GM23248 (cell line): ENCODE measurements at regions not wholly inside any gene's neighbourhood (a gene's known extent, or its start where the extent isn't known, plus 50 kb on each side); places are given as distances from the start of the nearest gene placed in this dataset.

Experiments used
- DNase-seq: peaks from one replicate; pipeline ENCODE4 v3.0.0-alpha.2; 2015
- H2AFZ ChIP-seq: fragments of 200-600 bp; sonication (generic); 2 replicates; pipeline ENCODE4 v1.6.1; 2016; ENCODE audit warnings: antibody characterized with exemption
- H3F3A ChIP-seq: fragments of 200-600 bp; sonication (generic); 2 replicates; pipeline ENCODE4 v1.6.1; 2016; ENCODE audit warnings: mild to moderate bottlenecking, antibody characterized with exemption, mixed run types; ENCODE audit not compliant: insufficient read depth
- H3K27ac ChIP-seq: fragments of 200-600 bp; sonication (generic); 2 replicates; pipeline ENCODE4 v1.5.1; 2016; ENCODE audit warnings: mild to moderate bottlenecking
- H3K27me3 ChIP-seq: fragments of 200-600 bp; sonication (generic); replicated peaks from 2 replicates; pipeline ENCODE4 v1.6.1; 2016; ENCODE audit warnings: mild to moderate bottlenecking; ENCODE audit not compliant: insufficient read depth
- H3K36me3 ChIP-seq: fragments of 200-600 bp; sonication (generic); 2 replicates; pipeline ENCODE4 v1.6.1; 2016; ENCODE audit warnings: low read depth, mild to moderate bottlenecking
- H3K4me1 ChIP-seq: fragments of 200-600 bp; sonication (generic); 2 replicates; pipeline ENCODE4 v1.6.1; 2016; ENCODE audit warnings: mild to moderate bottlenecking; ENCODE audit not compliant: insufficient read depth
- H3K4me2 ChIP-seq: fragments of 200-600 bp; sonication (generic); one replicate; pipeline ENCODE4 v1.6.1; 2016; ENCODE audit warnings: mild to moderate bottlenecking; ENCODE audit not compliant: unreplicated experiment
- H3K4me3 ChIP-seq: fragments of 200-600 bp; sonication (generic); 2 replicates; pipeline ENCODE4 v1.5.1; 2016; ENCODE audit warnings: mild to moderate bottlenecking
- H3K79me2 ChIP-seq: fragments of 200-600 bp; sonication (generic); 2 replicates; pipeline ENCODE4 v1.6.1; 2016; ENCODE audit warnings: mild to moderate bottlenecking; ENCODE audit not compliant: insufficient read depth
- H3K9ac ChIP-seq: fragments of 200-600 bp; sonication (generic); 2 replicates; pipeline ENCODE4 v1.6.1; 2016; ENCODE audit warnings: mild to moderate bottlenecking
- H3K9me2 ChIP-seq: fragments of 200-600 bp; sonication (generic); 2 replicates; pipeline ENCODE4 v1.6.1; 2016; ENCODE audit warnings: mixed run types, mild to moderate bottlenecking, moderate library complexity; ENCODE audit not compliant: insufficient read depth
- H3K9me3 ChIP-seq: fragments of 200-600 bp; sonication (generic); one replicate; pipeline ENCODE4 v1.6.1; 2017; ENCODE audit warnings: low read depth
- H4K20me1 ChIP-seq: fragments of 200-600 bp; sonication (generic); 2 replicates; pipeline ENCODE4 v1.6.0; 2016; ENCODE audit not compliant: insufficient read depth
- EZH2 ChIP-seq: fragments of 200-600 bp; sonication (generic); IDR thresholded peaks from 2 replicates; pipeline ENCODE4 v1.6.1; 2018; ENCODE audit warnings: antibody characterized with exemption, mild to moderate bottlenecking; ENCODE audit not compliant: insufficient read depth, poor library complexity, severe bottlenecking
- EZH2phosphoT487 ChIP-seq: fragments of 200-600 bp; sonication (generic); IDR thresholded peaks from 2 replicates; pipeline ENCODE4 v1.6.1; 2018; ENCODE audit warnings: antibody characterized with exemption, moderate library complexity, mild to moderate bottlenecking, low read depth; ENCODE audit not compliant: insufficient read depth
- WGBS, 2 experiments: methylation state at CpG; one replicate each; pipeline ENCODE4 v1.1.6; 2015 to 2017; ENCODE audit warnings: low lambda C conversion rate in 2 of 2, low coverage in 1 of 2; ENCODE audit errors: missing lambda C conversion rate in 2 of 2; 5-methylcytosine and 5-hydroxymethylcytosine counted together
- in situ Hi-C: fragments of 300-500 bp; cut with MboI; formaldehyde crosslinking; loops from 2 replicates; pipeline ENCODE4 v1.15.0; 2020

- in situ Hi-C loops, result no loop called here
- no peaks in the 10 kb centered on the region for H3K36me3 ChIP-seq
- no peak for DNase-seq
- no peak overlapping the region for H3K4me2 ChIP-seq
- H3K4me3 ChIP-seq, result no peak overlapping the region
- peaks cover 4% of the 10 kb centered on the region for H3K27me3 ChIP-seq
- no peak overlapping the region for H3K27ac ChIP-seq
- H3K4me1 ChIP-seq, result no peaks in the 10 kb centered on the region
- TF ChIP-seq EZH2phosphoT487 (no peak), EZH2 (no peak)
- no peaks in the 10 kb centered on the region for H3F3A ChIP-seq
- no peaks in the 10 kb centered on the region for H3K9me3 ChIP-seq
- no peaks in the 10 kb centered on the region for H3K9me2 ChIP-seq
- H3K79me2 ChIP-seq, result no peaks in the 10 kb centered on the region
- no peaks in the 10 kb centered on the region for H4K20me1 ChIP-seq
- H2AFZ ChIP-seq, result no peak overlapping the region
- 44% methylated on average over 9 of the region's 9 CpGs for WGBS, 2 experiments
- H3K9ac ChIP-seq, result no peak overlapping the region
These were observed 197.7 kb upstream of the RPL38 start for GRCh38 chr17:74005790-74006189.

GRCh38 chr17:74006371-74006770 lies 197.1 kb upstream of the RPL38 start:
- WGBS, 2 experiments, result 56 to 65% methylated on average over 8 of the region's 8 CpGs
- no peak for DNase-seq
- no peak overlapping the region for H3K4me2 ChIP-seq
- H3K27me3 ChIP-seq, result peaks cover 4% of the 10 kb centered on the region
- no peak overlapping the region for H3K4me3 ChIP-seq
- no peaks in the 10 kb centered on the region for H3K9me2 ChIP-seq
- H3K27ac ChIP-seq, result no peak overlapping the region
- no peaks in the 10 kb centered on the region for H3K4me1 ChIP-seq
- H2AFZ ChIP-seq, result no peak overlapping the region
- no peaks in the 10 kb centered on the region for H4K20me1 ChIP-seq
- in situ Hi-C loops, result no loop called here
- H3K79me2 ChIP-seq, result no peaks in the 10 kb centered on the region
- H3F3A ChIP-seq, result no peaks in the 10 kb centered on the region
- no peaks in the 10 kb centered on the region for H3K9me3 ChIP-seq
- no peak for TF ChIP-seq EZH2
- TF ChIP-seq EZH2phosphoT487, result no peak
- no peaks in the 10 kb centered on the region for H3K36me3 ChIP-seq
- H3K9ac ChIP-seq, result no peak overlapping the region

GRCh38 chr17:74008196-74008595 lies 195.3 kb upstream of the RPL38 start:
- no peaks in the 10 kb centered on the region for H3K4me1 ChIP-seq
- in situ Hi-C loops, result no loop called here
- no peaks in the 10 kb centered on the region for H3F3A ChIP-seq
- H3K9me2 ChIP-seq, result no peaks in the 10 kb centered on the region
- no peak overlapping the region for H3K27ac ChIP-seq
- WGBS, 2 experiments, result 59 to 60% methylated on average over 10 of the region's 10 CpGs
- no peaks in the 10 kb centered on the region for H3K9me3 ChIP-seq
- H3K36me3 ChIP-seq, result no peaks in the 10 kb centered on the region
- peaks cover 4% of the 10 kb centered on the region for H3K27me3 ChIP-seq
- H3K4me3 ChIP-seq, result no peak overlapping the region
- peak; percentile 11 for DNase-seq
- no peaks in the 10 kb centered on the region for H3K79me2 ChIP-seq
- no peak overlapping the region for H3K4me2 ChIP-seq
- H2AFZ ChIP-seq, result no peak overlapping the region
- no peaks in the 10 kb centered on the region for H4K20me1 ChIP-seq
- TF ChIP-seq EZH2, result no peak
- TF ChIP-seq EZH2phosphoT487, result no peak
- no peak overlapping the region for H3K9ac ChIP-seq

- H3K36me3 ChIP-seq, result no peaks in the 10 kb centered on the region
- no peak overlapping the region for H3K4me3 ChIP-seq
- WGBS, 2 experiments, result 66 to 67% methylated on average over 8 of the region's 8 CpGs
- no peak for DNase-seq
- no peak overlapping the region for H3K4me2 ChIP-seq
- H3K79me2 ChIP-seq, result no peaks in the 10 kb centered on the region
- peaks cover 4% of the 10 kb centered on the region for H3K27me3 ChIP-seq
- no peak overlapping the region for H2AFZ ChIP-seq
- H3K4me1 ChIP-seq, result no peaks in the 10 kb centered on the region
- no peak for TF ChIP-seq EZH2phosphoT487
- TF ChIP-seq EZH2, result no peak
- H3K27ac ChIP-seq, result no peak overlapping the region
- H3F3A ChIP-seq, result no peaks in the 10 kb centered on the region
- H3K9me3 ChIP-seq, result no peaks in the 10 kb centered on the region
- no peaks in the 10 kb centered on the region for H4K20me1 ChIP-seq
- no peak overlapping the region for H3K9ac ChIP-seq
- no peaks in the 10 kb centered on the region for H3K9me2 ChIP-seq
- in situ Hi-C loops, result no loop called here
These were observed 194.3 kb upstream of the RPL38 start for GRCh38 chr17:74009056-74009625.

GRCh38 chr17:74010903-74011302 lies 192.6 kb upstream of the RPL38 start:
- Histone ChIP-seq H3K79me2 (no peaks in the 10 kb centered on the region), H3K36me3 (no peaks in the 10 kb centered on the region), H2AFZ (no peak overlapping the region), H4K20me1 (no peaks in the 10 kb centered on the region), H3K9me2 (no peaks in the 10 kb centered on the region), H3K9me3 (no peaks in the 10 kb centered on the region), H3K4me3 (no peak overlapping the region), H3K4me1 (no peaks in the 10 kb centered on the region), H3K27ac (no peak overlapping the region), H3K4me2 (no peak overlapping the region), H3K27me3 (peaks cover 4% of the 10 kb centered on the region), H3K9ac (no peak overlapping the region), H3F3A (no peaks in the 10 kb centered on the region)
- TF ChIP-seq EZH2, result no peak
- TF ChIP-seq EZH2phosphoT487, result no peak
- no peak for DNase-seq
- in situ Hi-C loops, result no loop called here
- 57 to 63% methylated on average over 10 of the region's 10 CpGs for WGBS, 2 experiments
